Brain microvascular endothelial cell (primary cell): ENCODE measurements at regions not wholly inside any gene's neighbourhood (a gene's known extent, or its start where the extent isn't known, plus 50 kb on each side); places are given as distances from the start of the nearest gene placed in this dataset.

Experiments used
- DNase-seq: peaks from one replicate; pipeline ENCODE4 v3.0.0-alpha.2; 2020
- H3K27ac ChIP-seq: fragments of 250-450 bp; sonication (Bioruptor Pico); 2 replicates; pipeline ENCODE4 v1.5.1; 2020; ENCODE audit warnings: mild to moderate bottlenecking, moderate library complexity
- H3K27me3 ChIP-seq: fragments of 250-450 bp; sonication (Bioruptor Pico); replicated peaks from 2 replicates; pipeline ENCODE4 v1.5.1; 2020; ENCODE audit warnings: mild to moderate bottlenecking
- H3K36me3 ChIP-seq: fragments of 250-450 bp; sonication (Bioruptor Pico); replicated peaks from 2 replicates; pipeline ENCODE4 v1.5.1; 2020; ENCODE audit warnings: mild to moderate bottlenecking
- H3K4me3 ChIP-seq: 2 replicates; pipeline ENCODE4 v1.5.1; 2011; ENCODE audit warnings: low read depth, mild to moderate bottlenecking, control low read depth, low read length, moderate library complexity
- CTCF ChIP-seq: IDR thresholded peaks from 2 replicates; pipeline ENCODE4 v1.5.1; 2011; ENCODE audit warnings: low read depth, mild to moderate bottlenecking, moderate library complexity, low read length, control low read depth, inconsistent platforms; ENCODE audit errors: missing control alignments
- in situ Hi-C: cut with HindIII; loops from 2 replicates; pipeline ENCODE4 v1.10.0; 2017; ENCODE audit warnings: low sequenced_read_pairs, low pct_ligation_motif_present

GRCh38 chr5:179416114-179416822 lies 71.0 kb upstream of the ADAMTS2 start:
- H3K27ac ChIP-seq, result no peak overlapping the region
- H3K36me3 ChIP-seq, result no peaks in the 10 kb centered on the region
- H3K4me3 ChIP-seq, result no peak overlapping the region
- no peak for TF ChIP-seq CTCF
- in situ Hi-C loops, result no loop called here
- no peaks in the 10 kb centered on the region for H3K27me3 ChIP-seq
- no peak for DNase-seq

GRCh38 chr5:179415291-179416060 lies 70.2 kb upstream of the ADAMTS2 start:
- no peak for TF ChIP-seq CTCF
- Histone ChIP-seq H3K4me3 (no peak overlapping the region), H3K27ac (no peak overlapping the region), H3K27me3 (no peaks in the 10 kb centered on the region), H3K36me3 (no peaks in the 10 kb centered on the region)
- no peak for DNase-seq
- in situ Hi-C loops, result no loop called here

GRCh38 chr5:179414459-179415261 lies 69.4 kb upstream of the ADAMTS2 start:
- Histone ChIP-seq H3K36me3 (no peaks in the 10 kb centered on the region), H3K4me3 (no peak overlapping the region), H3K27me3 (no peaks in the 10 kb centered on the region), H3K27ac (no peak overlapping the region)
- DNase-seq, result no peak
- no peak for TF ChIP-seq CTCF
- in situ Hi-C loops, result no loop called here

- H3K4me3 ChIP-seq, result no peak overlapping the region
- in situ Hi-C loops, result no loop called here
- TF ChIP-seq CTCF, result no peak
- H3K27me3 ChIP-seq, result no peaks in the 10 kb centered on the region
- no peaks in the 10 kb centered on the region for H3K36me3 ChIP-seq
- DNase-seq, result no peak
- H3K27ac ChIP-seq, result no peak overlapping the region
Observed at GRCh38 chr5:179413711-179414458, 68.6 kb upstream of the ADAMTS2 start.

GRCh38 chr5:179413086-179413690 lies 67.9 kb upstream of the ADAMTS2 start:
- Histone ChIP-seq H3K4me3 (no peak overlapping the region), H3K27me3 (no peaks in the 10 kb centered on the region), H3K36me3 (no peaks in the 10 kb centered on the region), H3K27ac (no peak overlapping the region)
- no peak for TF ChIP-seq CTCF
- in situ Hi-C loops, result no loop called here
- no peak for DNase-seq
